GM19438 (cell line): ENCODE measurements at regions not wholly inside any gene's neighbourhood (a gene's known extent, or its start where the extent isn't known, plus 50 kb on each side); places are given as distances from the start of the nearest gene placed in this dataset.

Source experiments
- ATAC-seq: cut with Tn5 transposase; IDR thresholded peaks from one replicate; pipeline ENCODE4 v1.9.1; 2021; ENCODE audit warnings: low read depth; ENCODE audit not compliant: unreplicated experiment

- ATAC-seq, result no peak
Measured at GRCh38 chr10:78844960-78845607, 223.7 kb upstream of the ZMIZ1 start.

GRCh38 chr10:78846071-78846470, 222.7 kb upstream of the ZMIZ1 start:
- no peak for ATAC-seq

- no peak for ATAC-seq
Measured at GRCh38 chr10:78846760-78847159, 222.0 kb upstream of the ZMIZ1 start.

GRCh38 chr10:78847485-78847884, 221.3 kb upstream of the ZMIZ1 start:
- ATAC-seq, result no peak

- no peak for ATAC-seq
Measured at GRCh38 chr10:78849115-78849514, 219.7 kb upstream of the ZMIZ1 start.

- no peak for ATAC-seq
Measured at GRCh38 chr10:78849731-78850130, 219.0 kb upstream of the ZMIZ1 start.

- ATAC-seq, result no peak
Measured at GRCh38 chr10:78850644-78851435, 217.9 kb upstream of the ZMIZ1 start.

GRCh38 chr10:78851647-78852046, 217.1 kb upstream of the ZMIZ1 start:
- ATAC-seq, result no peak

- no peak for ATAC-seq
Measured at GRCh38 chr10:78852466-78853240, 216.1 kb upstream of the ZMIZ1 start.

- ATAC-seq, result no peak
Measured at GRCh38 chr10:78853864-78854263, 214.9 kb upstream of the ZMIZ1 start.

- no peak for ATAC-seq
Measured at GRCh38 chr10:78856421-78856820, 212.3 kb upstream of the ZMIZ1 start.

GRCh38 chr10:78857193-78857592, 211.6 kb upstream of the ZMIZ1 start:
- ATAC-seq, result no peak

GRCh38 chr10:78859266-78859665, 209.5 kb upstream of the ZMIZ1 start:
- ATAC-seq, result no peak

- ATAC-seq, result no peak
Measured at GRCh38 chr10:78859769-78860168, 209.0 kb upstream of the ZMIZ1 start.

- no peak for ATAC-seq
Measured at GRCh38 chr10:78860260-78860914, 208.4 kb upstream of the ZMIZ1 start.

GRCh38 chr10:78861529-78862327, 207.0 kb upstream of the ZMIZ1 start:
- ATAC-seq, result no peak

GRCh38 chr10:78862328-78862640, 206.5 kb upstream of the ZMIZ1 start:
- ATAC-seq, result no peak

GRCh38 chr10:78863140-78863905, 205.4 kb upstream of the ZMIZ1 start:
- no peak for ATAC-seq

GRCh38 chr10:78863906-78864239, 204.9 kb upstream of the ZMIZ1 start:
- no peak for ATAC-seq
